ENCODE measurements at regions not wholly inside any gene's neighbourhood (a gene's known extent, or its start where the extent isn't known, plus 50 kb on each side); places are given as distances from the start of the nearest gene placed in this dataset.

DNA sequence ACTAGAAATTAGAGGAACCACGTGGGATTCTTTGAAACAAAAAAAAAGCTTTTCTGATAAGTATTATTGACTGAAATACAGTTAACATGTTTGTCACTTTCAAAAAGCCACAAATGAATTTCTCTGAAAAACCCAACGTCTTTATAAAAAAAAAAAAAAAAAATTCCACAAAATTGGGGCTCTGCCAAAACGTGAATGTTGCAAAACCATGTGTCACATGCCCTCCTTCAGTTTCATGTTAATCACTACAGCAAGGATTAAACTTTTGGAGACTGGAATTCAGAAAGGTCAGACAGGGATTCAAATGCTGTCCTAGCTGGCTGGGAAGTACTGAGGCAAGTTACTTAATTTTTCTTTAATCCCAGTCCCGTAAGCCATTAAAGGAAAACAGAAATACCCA lies 278.0 kb upstream of the KLF14 start:
- no peak for TF ChIP-seq EZH2 (IDR thresholded peaks at IDR 0.05; ENCODE audit: low read length, missing control alignments)
- TF ChIP-seq, protein P1, sequence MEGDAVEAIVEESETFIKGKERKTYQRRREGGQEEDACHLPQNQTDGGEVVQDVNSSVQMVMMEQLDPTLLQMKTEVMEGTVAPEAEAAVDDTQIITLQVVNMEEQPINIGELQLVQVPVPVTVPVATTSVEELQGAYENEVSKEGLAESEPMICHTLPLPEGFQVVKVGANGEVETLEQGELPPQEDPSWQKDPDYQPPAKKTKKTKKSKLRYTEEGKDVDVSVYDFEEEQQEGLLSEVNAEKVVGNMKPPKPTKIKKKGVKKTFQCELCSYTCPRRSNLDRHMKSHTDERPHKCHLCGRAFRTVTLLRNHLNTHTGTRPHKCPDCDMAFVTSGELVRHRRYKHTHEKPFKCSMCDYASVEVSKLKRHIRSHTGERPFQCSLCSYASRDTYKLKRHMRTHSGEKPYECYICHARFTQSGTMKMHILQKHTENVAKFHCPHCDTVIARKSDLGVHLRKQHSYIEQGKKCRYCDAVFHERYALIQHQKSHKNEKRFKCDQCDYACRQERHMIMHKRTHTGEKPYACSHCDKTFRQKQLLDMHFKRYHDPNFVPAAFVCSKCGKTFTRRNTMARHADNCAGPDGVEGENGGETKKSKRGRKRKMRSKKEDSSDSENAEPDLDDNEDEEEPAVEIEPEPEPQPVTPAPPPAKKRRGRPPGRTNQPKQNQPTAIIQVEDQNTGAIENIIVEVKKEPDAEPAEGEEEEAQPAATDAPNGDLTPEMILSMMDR (conservative IDR thresholded peaks at IDR 0.05 in 1 of 2, IDR thresholded peaks at IDR 0.05 in 1 of 2; ENCODE audit: low read depth in 1 of 2, low read length in 2 of 2): no peak
